ENCODE measurements at regions not wholly inside any gene's neighbourhood (a gene's known extent, or its start where the extent isn't known, plus 50 kb on each side); places are given as distances from the start of the nearest gene placed in this dataset.

GRCh38 chr2:81624825-81625224 is 1320.3 kb upstream of the LRRTM1 start:
- no peak for DNase-seq (ENCODE audit: low read depth, low spot score)
- no peaks in the 10 kb centered on the region for H3K4me1 ChIP-seq (ENCODE audit: insufficient read depth, insufficient read length)
- TF ChIP-seq YY1 (IDR thresholded peaks at IDR 0.05; ENCODE audit: insufficient read depth, insufficient read length) = no peak
- TF ChIP-seq SUZ12 (IDR thresholded peaks at IDR 0.05; ENCODE audit: extremely low read depth, insufficient read depth, insufficient read length) = no peak
- no peak for TF ChIP-seq ZNF274 (IDR thresholded peaks at IDR 0.05; ENCODE audit: low read depth, low read length)
- H3K9ac ChIP-seq (ENCODE audit: insufficient read length, low read depth) = no peak overlapping the region
- H3K27me3 ChIP-seq (ENCODE audit: insufficient read depth, insufficient read length) = no peaks in the 10 kb centered on the region
- no peak overlapping the region for H3K4me3 ChIP-seq (ENCODE audit: insufficient read length, low read depth)
- H3K9me3 ChIP-seq (ENCODE audit: insufficient read depth, low read length) = no peaks in the 10 kb centered on the region
- H3K36me3 ChIP-seq (ENCODE audit: insufficient read depth, insufficient read length, low read length) = no peaks in the 10 kb centered on the region

- DNase-seq (ENCODE audit: low read depth, low spot score) = no peak
- no peaks in the 10 kb centered on the region for H3K36me3 ChIP-seq (ENCODE audit: insufficient read depth, insufficient read length, low read length)
- H3K4me1 ChIP-seq (ENCODE audit: insufficient read depth, insufficient read length) = no peaks in the 10 kb centered on the region
Observed at GRCh38 chr2:81600088-81600487, 1295.5 kb upstream of the LRRTM1 start.

DNA sequence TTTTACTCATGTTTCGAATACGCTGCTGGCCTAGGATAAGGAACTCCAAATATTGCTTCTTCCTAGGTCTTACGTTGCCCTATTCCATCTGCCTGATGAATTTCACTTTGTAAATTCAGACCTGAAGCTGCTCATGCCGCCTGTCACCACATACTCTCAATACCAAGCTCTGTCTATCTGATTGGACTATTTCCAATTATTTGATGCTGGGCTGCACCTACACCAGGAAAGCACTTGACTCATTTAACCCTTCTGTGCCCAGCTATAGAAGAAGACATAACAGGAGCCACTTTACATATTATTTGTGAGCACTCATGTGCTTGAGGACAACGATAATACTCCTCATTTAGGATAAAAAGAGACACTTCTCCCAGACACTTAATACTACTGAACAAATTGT is 1293.9 kb upstream of the LRRTM1 start:
- Histone ChIP-seq H3K9ac (ENCODE audit: insufficient read length, low read depth) (no peak overlapping the region), H3K4me3 (ENCODE audit: insufficient read length, low read depth) (no peak overlapping the region), H3K36me3 (ENCODE audit: insufficient read depth, insufficient read length, low read length) (no peaks in the 10 kb centered on the region), H3K9me3 (ENCODE audit: insufficient read depth, low read length) (no peaks in the 10 kb centered on the region), H3K27me3 (ENCODE audit: insufficient read depth, insufficient read length) (no peaks in the 10 kb centered on the region), H3K4me1 (ENCODE audit: insufficient read depth, insufficient read length) (no peaks in the 10 kb centered on the region)
- TF ChIP-seq ZNF274 (IDR thresholded peaks at IDR 0.05; ENCODE audit: low read depth, low read length) = no peak
- TF ChIP-seq SUZ12 (IDR thresholded peaks at IDR 0.05; ENCODE audit: extremely low read depth, insufficient read depth, insufficient read length) = no peak
- no peak for TF ChIP-seq YY1 (IDR thresholded peaks at IDR 0.05; ENCODE audit: insufficient read depth, insufficient read length)
- DNase-seq (ENCODE audit: low read depth, low spot score) = no peak

More at GRCh38 chr2:81600088-81600487, 1295.5 kb upstream of the LRRTM1 start:
- TF ChIP-seq SUZ12 (IDR thresholded peaks at IDR 0.05; ENCODE audit: extremely low read depth, insufficient read depth, insufficient read length) = no peak
- no peak for TF ChIP-seq ZNF274 (IDR thresholded peaks at IDR 0.05; ENCODE audit: low read depth, low read length)
- TF ChIP-seq YY1 (IDR thresholded peaks at IDR 0.05; ENCODE audit: insufficient read depth, insufficient read length) = no peak
- no peaks in the 10 kb centered on the region for H3K9me3 ChIP-seq (ENCODE audit: insufficient read depth, low read length)
- H3K4me3 ChIP-seq (ENCODE audit: insufficient read length, low read depth) = no peak overlapping the region
- no peak overlapping the region for H3K9ac ChIP-seq (ENCODE audit: insufficient read length, low read depth)
- no peaks in the 10 kb centered on the region for H3K27me3 ChIP-seq (ENCODE audit: insufficient read depth, insufficient read length)

- H3K4me1 ChIP-seq (ENCODE audit: insufficient read depth, insufficient read length) = no peaks in the 10 kb centered on the region
- DNase-seq (ENCODE audit: low read depth, low spot score) = no peak
- H3K4me3 ChIP-seq (ENCODE audit: insufficient read length, low read depth) = no peak overlapping the region
- H3K36me3 ChIP-seq (ENCODE audit: insufficient read depth, insufficient read length, low read length) = no peaks in the 10 kb centered on the region
- TF ChIP-seq ZNF274 (IDR thresholded peaks at IDR 0.05; ENCODE audit: low read depth, low read length) = no peak
- no peak for TF ChIP-seq SUZ12 (IDR thresholded peaks at IDR 0.05; ENCODE audit: extremely low read depth, insufficient read depth, insufficient read length)
- TF ChIP-seq YY1 (IDR thresholded peaks at IDR 0.05; ENCODE audit: insufficient read depth, insufficient read length) = no peak
- H3K9me3 ChIP-seq (ENCODE audit: insufficient read depth, low read length) = no peaks in the 10 kb centered on the region
- H3K27me3 ChIP-seq (ENCODE audit: insufficient read depth, insufficient read length) = no peaks in the 10 kb centered on the region
- no peak overlapping the region for H3K9ac ChIP-seq (ENCODE audit: insufficient read length, low read depth)
Observed at GRCh38 chr2:81589406-81589805, 1284.9 kb upstream of the LRRTM1 start.

- no peaks in the 10 kb centered on the region for H3K36me3 ChIP-seq (ENCODE audit: insufficient read depth, insufficient read length, low read length)
- no peaks in the 10 kb centered on the region for H3K9me3 ChIP-seq (ENCODE audit: insufficient read depth, low read length)
- no peaks in the 10 kb centered on the region for H3K27me3 ChIP-seq (ENCODE audit: insufficient read depth, insufficient read length)
- DNase-seq (ENCODE audit: low read depth, low spot score) = no peak
- no peaks in the 10 kb centered on the region for H3K4me1 ChIP-seq (ENCODE audit: insufficient read depth, insufficient read length)
- H3K9ac ChIP-seq (ENCODE audit: insufficient read length, low read depth) = no peak overlapping the region
- no peak for TF ChIP-seq YY1 (IDR thresholded peaks at IDR 0.05; ENCODE audit: insufficient read depth, insufficient read length)
- no peak for TF ChIP-seq SUZ12 (IDR thresholded peaks at IDR 0.05; ENCODE audit: extremely low read depth, insufficient read depth, insufficient read length)
- TF ChIP-seq ZNF274 (IDR thresholded peaks at IDR 0.05; ENCODE audit: low read depth, low read length) = no peak
- H3K4me3 ChIP-seq (ENCODE audit: insufficient read length, low read depth) = no peak overlapping the region
Observed at GRCh38 chr2:81583311-81584108, 1279.0 kb upstream of the LRRTM1 start.

DNA sequence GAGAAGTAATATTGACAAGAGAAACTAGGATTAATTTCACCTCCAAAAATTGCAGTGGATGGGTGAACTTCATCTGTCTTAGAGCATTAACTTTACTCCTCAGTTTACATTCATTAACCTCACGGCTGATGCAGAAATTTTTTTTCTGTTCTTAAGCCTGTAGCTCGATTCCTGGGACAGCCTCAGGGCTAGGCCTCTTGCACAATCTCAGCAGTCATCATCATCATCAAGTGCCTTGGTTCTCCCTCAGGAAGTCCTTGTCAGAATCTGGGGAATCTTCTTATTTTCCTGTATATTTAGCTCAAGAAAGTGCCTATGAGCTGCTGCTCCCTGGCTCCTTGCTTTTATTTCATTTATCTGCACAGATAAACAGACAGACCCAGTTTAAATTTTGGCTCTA is 1272.2 kb upstream of the LRRTM1 start:
- Histone ChIP-seq H3K27me3 (ENCODE audit: insufficient read depth, insufficient read length) (no peaks in the 10 kb centered on the region), H3K4me1 (ENCODE audit: insufficient read depth, insufficient read length) (no peaks in the 10 kb centered on the region), H3K9me3 (ENCODE audit: insufficient read depth, low read length) (no peaks in the 10 kb centered on the region), H3K9ac (ENCODE audit: insufficient read length, low read depth) (no peak overlapping the region), H3K4me3 (ENCODE audit: insufficient read length, low read depth) (no peak overlapping the region), H3K36me3 (ENCODE audit: insufficient read depth, insufficient read length, low read length) (no peaks in the 10 kb centered on the region)
- TF ChIP-seq ZNF274 (IDR thresholded peaks at IDR 0.05; ENCODE audit: low read depth, low read length) = no peak
- no peak for TF ChIP-seq YY1 (IDR thresholded peaks at IDR 0.05; ENCODE audit: insufficient read depth, insufficient read length)
- no peak for TF ChIP-seq SUZ12 (IDR thresholded peaks at IDR 0.05; ENCODE audit: extremely low read depth, insufficient read depth, insufficient read length)
- DNase-seq (ENCODE audit: low read depth, low spot score) = no peak

GRCh38 chr2:81551040-81551634 is 1246.6 kb upstream of the LRRTM1 start:
- no peak overlapping the region for H3K9ac ChIP-seq (ENCODE audit: insufficient read length, low read depth)
- TF ChIP-seq YY1 (IDR thresholded peaks at IDR 0.05; ENCODE audit: insufficient read depth, insufficient read length) (no peak), SUZ12 (IDR thresholded peaks at IDR 0.05; ENCODE audit: extremely low read depth, insufficient read depth, insufficient read length) (no peak), ZNF274 (IDR thresholded peaks at IDR 0.05; ENCODE audit: low read depth, low read length) (no peak)
- H3K4me1 ChIP-seq (ENCODE audit: insufficient read depth, insufficient read length) = no peaks in the 10 kb centered on the region
- H3K36me3 ChIP-seq (ENCODE audit: insufficient read depth, insufficient read length, low read length) = no peaks in the 10 kb centered on the region
- H3K4me3 ChIP-seq (ENCODE audit: insufficient read length, low read depth) = no peak overlapping the region
- H3K27me3 ChIP-seq (ENCODE audit: insufficient read depth, insufficient read length) = no peaks in the 10 kb centered on the region
- no peaks in the 10 kb centered on the region for H3K9me3 ChIP-seq (ENCODE audit: insufficient read depth, low read length)
- no peak for DNase-seq (ENCODE audit: low read depth, low spot score)

All from NT2/D1 (cell line).